Activated CD4-positive, CD25-positive, alpha-beta regulatory T cell treated with anti-CD3 and anti-CD28 coated beads, Interleukin-2, amount 50 U/mL, for 24 hours (primary cell): ENCODE measurements at regions not wholly inside any gene's neighbourhood (a gene's known extent, or its start where the extent isn't known, plus 50 kb on each side); places are given as distances from the start of the nearest gene placed in this dataset.
"Not testable (repeated sequence)": the region's sequence is repeated elsewhere in the genome, so short reads cannot be mapped to it uniquely, and the experiment has no call there.

ENCODE experiments used
- ATAC-seq, 2 donors: fragments of 150-1000 bp; cut with Tn5 transposase; one replicate each; pipeline ENCODE4 v1.10.0; 2021; ENCODE audit warnings: mild to moderate bottlenecking in 1 of 2, moderate library complexity in 1 of 2

DNA sequence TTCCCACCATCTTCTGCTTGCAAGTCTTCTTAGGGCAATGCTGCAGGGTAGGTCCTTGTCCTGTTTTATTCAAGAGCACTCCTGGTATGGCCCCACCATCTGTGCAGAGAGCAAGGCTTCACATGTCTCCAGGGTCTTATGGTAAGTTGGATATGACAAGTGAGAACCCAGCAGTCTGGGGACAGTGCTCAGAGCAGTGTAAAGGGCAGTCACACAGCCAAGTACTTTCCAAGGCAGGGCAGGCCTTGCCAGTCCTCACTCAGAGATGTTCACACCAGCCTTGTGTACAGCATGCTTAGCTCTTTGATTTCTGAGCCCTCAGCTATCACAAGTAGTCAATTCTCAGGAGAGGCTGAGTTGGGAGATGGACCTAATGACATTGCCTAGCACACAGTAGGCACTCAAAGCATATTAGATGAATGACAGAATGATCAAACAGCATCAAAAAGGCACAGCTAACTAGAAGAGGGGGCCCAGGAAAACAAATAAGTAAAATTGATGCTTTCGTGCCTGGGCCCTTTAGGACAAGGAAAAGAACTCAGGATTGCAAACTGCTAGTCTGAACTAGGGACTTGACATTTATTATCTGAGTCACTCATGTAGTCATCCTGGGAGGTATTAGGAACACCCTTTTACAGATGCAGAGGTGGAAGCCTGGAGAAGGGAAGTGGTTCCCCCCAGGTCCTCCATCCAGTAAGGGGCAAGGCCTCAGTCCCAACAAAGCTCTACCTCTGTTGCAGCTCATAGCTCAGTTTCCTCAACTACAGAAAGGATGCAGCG lies 86.7 kb upstream of the CTAGE1 start:
- ATAC-seq, result no peak

DNA sequence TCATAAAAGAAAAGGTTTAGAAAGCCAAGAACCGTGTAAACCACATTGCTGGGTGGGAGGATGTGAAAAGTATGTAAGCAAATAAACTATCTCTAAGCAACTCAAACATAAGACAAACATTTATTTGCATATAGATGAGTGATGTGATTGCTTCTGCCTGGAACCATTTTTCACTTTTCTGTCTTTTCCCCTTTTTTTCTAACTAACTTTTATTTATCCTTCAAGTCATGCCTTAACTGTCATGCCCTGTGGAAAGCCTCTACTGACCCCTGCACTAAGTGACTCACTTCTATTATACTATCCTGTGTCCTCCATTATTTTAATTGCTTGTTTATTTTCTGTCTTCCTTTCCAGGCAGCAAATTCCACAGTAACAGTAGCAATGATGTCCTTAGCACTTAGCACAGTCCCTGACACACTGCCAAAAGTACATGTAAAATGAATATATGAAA lies 87.5 kb upstream of the CTAGE1 start:
- no peak for ATAC-seq

DNA sequence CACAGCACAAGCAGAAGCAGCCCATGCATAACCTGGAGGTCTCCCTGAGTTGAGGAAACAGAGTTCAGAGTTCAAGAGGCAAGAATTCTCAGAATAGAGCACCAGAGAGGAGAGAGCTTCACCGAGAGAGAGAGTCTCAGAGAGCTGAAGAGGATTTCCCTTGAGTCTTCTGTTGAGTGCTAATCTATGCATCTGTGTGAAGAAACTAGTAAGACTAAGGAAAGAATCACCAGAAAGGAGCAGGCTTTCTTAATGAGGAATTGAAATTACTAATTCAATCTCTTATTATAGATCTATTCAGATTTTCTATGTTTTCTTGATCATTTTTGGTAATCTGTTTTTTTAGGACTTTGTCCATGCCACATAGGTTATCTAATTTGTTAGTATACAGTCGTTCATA lies 89.3 kb upstream of the CTAGE1 start:
- no peak for ATAC-seq

GRCh38 chr18:22509423-22509822 lies 91.7 kb upstream of the CTAGE1 start:
- ATAC-seq, result no peak

GRCh38 chr18:22510697-22511096 lies 93.0 kb upstream of the CTAGE1 start:
- ATAC-seq, result no peak

- ATAC-seq, result no peak
These were observed 96.2 kb upstream of the CTAGE1 start for GRCh38 chr18:22513721-22514481.

DNA sequence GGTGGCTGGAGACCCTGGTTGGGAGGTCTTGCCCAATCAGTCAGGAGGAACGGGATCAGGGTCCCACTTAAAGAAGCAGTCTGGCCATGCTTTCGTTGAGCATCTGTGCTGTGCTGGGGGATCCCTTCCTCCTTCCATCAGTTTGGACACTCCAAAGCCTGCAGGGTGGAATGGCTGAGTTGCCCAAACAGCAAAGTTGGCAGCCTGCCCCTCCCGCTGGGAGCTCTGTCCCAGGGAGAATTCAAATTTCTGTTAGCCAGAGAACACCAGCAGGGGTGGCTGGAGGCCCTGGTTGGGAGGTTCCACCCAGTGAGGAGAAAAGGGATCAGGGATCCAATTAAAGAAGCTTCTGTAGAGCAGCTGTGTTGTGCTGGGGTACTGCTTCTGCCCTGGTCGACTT lies 96.9 kb upstream of the CTAGE1 start:
- ATAC-seq, result no peak

GRCh38 chr18:22515250-22515649 lies 97.5 kb upstream of the CTAGE1 start:
- no peak for ATAC-seq

GRCh38 chr18:22517356-22517755 lies 99.6 kb upstream of the CTAGE1 start:
- ATAC-seq, result no peak

DNA sequence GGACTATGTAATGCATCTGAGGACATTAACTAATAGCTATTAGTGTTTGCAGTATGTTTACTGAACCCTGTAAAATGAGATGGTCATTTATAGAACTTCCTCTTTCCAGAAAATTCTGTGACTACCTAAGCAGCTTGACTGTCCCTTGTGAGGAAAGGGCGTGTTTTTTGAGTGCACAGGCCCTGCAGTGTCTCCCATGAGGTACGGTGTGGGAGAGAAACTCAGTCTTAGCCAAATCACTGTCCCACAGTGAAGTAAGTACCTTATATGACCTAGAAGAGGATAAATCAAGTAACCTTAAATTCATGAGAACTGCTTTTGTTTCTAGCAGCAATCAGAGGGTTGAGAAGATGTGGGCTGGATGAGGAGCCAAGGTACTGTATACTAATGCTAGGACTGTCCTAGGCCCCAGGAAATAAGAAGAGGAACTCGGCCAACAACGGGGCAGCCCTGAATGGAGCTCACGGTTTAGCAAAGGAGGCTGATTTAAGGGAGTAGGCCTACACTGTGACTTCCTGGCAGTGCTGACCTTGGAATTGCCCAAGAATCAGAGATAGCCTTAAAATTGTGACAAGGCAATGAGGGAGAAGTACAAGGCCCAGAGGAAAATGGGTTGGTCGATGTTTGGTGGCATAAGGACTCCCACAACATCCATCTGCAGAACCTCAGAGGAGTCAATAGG lies 103.5 kb upstream of the CTAGE1 start:
- ATAC-seq, result no peak

DNA sequence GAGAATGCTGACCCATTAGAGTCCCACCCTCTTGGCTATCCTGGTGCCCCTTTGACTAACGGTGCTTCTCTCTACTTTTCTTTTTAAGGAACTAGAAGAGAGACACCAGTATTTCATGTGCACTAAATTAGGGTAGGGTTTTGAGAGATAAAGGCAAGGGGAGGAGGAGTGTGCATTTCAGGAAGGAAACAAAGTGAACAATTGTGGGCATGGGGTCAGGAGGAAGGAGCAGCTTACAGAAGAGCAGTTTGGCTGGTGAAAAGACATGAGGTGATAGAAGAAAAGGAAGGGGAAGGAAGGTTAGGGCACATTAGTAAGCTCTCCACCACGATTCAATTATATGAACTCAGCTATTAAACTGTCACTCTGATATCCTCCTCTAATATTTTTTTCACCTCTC lies 105.8 kb upstream of the CTAGE1 start:
- no peak for ATAC-seq

GRCh38 chr18:22524783-22525182 lies 107.1 kb upstream of the CTAGE1 start:
- no peak for ATAC-seq

DNA sequence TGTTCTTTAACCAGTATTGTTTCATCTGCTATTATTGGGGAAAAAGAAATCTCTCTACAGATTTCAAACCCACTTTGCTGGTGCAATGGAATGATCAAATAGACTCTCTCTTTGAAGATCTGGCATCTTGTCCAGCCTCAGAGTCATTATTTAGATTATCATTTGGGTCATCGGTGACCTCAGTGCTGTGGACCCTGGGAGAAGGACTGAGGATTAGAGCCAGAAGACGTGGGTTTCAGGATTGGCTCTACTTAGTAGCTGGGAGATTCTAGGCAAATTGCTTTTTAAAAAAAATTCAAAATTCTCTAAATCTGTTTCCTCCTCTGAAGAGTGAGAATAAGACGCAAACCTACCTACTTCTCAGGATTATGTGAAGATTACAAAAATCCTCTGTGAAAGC lies 107.6 kb upstream of the CTAGE1 start:
- no peak for ATAC-seq

- ATAC-seq, result no peak
These were observed 108.2 kb upstream of the CTAGE1 start for GRCh38 chr18:22525883-22526282.

DNA sequence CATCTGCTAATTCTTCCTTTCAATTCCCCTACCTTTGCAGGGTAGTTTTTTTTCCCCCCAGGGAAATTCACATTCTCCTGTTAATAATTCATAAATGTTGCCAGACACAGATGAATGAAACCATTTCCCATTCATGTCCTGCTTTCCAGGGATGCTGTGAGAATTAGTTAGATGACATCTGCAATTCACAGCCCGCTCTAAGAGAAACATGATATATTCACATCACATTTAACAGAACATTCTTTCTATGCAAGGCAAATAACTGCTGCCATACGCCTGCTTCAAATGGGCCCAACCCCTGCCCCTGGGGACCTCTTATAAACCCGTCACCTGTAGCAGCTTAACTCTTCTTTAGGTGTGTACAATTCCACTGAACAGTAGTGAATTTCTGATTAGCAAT lies 110.6 kb upstream of the CTAGE1 start:
- no peak for ATAC-seq

- not testable (repeated sequence) for ATAC-seq
These were observed 117.0 kb upstream of the CTAGE1 start for GRCh38 chr18:22534706-22535105.

- ATAC-seq, result no peak
These were observed 118.8 kb upstream of the CTAGE1 start for GRCh38 chr18:22536558-22536957.

DNA sequence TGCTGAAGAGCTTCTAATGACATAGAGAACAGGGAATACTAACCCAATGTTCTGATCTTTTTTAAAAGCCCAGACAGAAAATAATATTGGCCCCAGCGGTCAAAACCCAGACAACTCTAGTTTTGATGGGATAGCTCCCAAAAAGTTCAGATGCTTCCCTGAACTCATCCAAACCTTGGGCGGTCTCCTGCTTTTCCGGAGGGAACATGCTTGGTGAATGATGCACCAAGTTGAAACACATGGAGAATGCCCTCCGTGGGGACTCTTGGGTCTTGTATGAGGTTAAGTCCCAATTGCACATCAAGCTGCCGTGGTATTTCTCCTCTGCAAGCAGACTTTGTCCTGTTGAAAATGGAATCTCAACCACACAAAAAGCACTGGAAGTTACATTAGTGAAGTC lies 120.7 kb upstream of the CTAGE1 start:
- no peak for ATAC-seq

DNA sequence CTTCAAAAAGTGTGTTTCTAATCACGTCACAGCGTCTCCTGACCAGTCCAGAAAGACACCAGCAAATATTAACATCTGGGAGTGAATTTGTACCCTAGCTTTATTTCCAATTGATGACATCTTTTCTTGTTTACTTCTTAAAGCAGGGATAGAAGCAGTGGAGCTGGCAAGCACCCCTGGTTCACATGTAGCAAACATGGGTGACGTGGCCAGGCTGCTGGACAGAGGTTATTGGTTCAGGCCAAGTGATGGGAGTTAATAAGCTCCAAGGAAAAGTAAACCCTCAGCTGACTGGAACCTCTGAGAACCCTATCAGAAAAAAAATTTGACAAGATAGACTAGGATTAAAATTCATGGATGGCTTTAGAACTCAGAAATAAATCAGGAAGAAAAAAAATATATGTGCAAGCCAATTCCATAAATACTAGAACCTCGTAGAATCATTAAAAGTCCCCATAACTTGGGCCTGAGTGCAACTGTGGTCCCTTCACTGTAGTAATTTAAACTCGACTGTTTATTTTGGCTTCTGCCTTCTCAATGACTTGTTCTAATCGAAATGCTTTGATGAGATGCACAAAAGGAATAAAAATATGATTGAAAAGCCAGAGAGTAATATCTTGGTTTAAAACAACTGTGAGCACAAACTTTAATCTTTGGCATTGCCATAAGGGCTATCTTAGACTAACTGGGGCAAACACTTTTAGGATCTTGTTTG lies 121.5 kb upstream of the CTAGE1 start:
- no peak for ATAC-seq

- ATAC-seq, result no peak
These were observed 123.5 kb upstream of the CTAGE1 start for GRCh38 chr18:22541232-22541631.

DNA sequence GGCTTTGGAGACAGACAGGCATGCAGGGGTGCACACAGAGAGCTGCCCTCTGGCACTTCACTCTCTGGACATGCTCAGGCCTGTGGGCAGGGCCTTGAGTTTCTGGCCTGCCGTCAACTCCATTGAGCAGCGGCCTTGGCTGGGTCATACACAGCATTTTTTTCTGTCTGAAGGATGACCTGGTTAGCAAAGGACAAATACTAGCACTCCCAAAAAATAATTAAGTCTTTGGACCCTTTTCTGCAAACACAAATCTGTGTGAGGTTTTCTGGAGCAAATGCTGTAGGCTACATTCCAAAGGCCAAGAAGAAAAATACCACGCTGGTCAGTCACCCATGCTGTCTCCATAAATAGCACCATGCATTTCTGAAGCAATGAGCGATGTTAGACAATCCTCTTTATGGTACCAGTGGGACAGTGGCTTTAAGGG lies 124.7 kb upstream of the CTAGE1 start:
- ATAC-seq, result no peak

DNA sequence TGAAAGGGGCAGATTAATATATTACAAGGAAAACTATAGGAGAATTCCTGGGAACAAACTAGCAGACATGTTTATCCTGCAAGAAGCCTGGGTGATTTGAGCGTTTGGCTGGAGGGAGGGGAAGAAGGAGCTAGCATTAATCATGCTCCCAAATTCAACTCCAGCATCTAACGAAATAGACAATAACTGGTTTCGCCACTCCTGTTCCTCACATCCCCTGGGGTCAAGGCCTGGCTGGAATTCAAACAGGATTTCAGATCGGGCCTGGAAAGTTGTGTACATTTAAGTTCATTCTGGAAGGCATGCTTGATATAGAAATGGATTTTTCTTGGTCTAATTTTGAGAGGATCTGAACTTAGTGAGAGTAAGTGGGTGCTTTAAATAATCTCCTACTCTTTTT lies 126.1 kb upstream of the CTAGE1 start:
- ATAC-seq, result no peak

- no peak for ATAC-seq
These were observed 126.9 kb upstream of the CTAGE1 start for GRCh38 chr18:22544626-22545025.
